HG02610 (cell line): ENCODE measurements at regions not wholly inside any gene's neighbourhood (a gene's known extent, or its start where the extent isn't known, plus 50 kb on each side); places are given as distances from the start of the nearest gene placed in this dataset.
"Not testable (repeated sequence)": the region's sequence is repeated elsewhere in the genome, so short reads cannot be mapped to it uniquely, and the experiment has no call there.

Experiments
- ATAC-seq: cut with Tn5 transposase; IDR thresholded peaks from one replicate; pipeline ENCODE4 v1.9.1; 2021; ENCODE audit warnings: mild to moderate bottlenecking, moderate library complexity; ENCODE audit not compliant: unreplicated experiment

GRCh38 chr3:110293660-110294059, 778.0 kb upstream of the NECTIN3 start:
- no peak for ATAC-seq

- no peak for ATAC-seq
These were observed 774.7 kb upstream of the NECTIN3 start for GRCh38 chr3:110296885-110297284.

GRCh38 chr3:110301781-110302180, 769.8 kb upstream of the NECTIN3 start:
- no peak for ATAC-seq

- ATAC-seq, result no peak
These were observed 764.4 kb upstream of the NECTIN3 start for GRCh38 chr3:110307065-110307809.

- no peak for ATAC-seq
These were observed 760.1 kb upstream of the NECTIN3 start for GRCh38 chr3:110311541-110311940.

GRCh38 chr3:110314512-110315114, 757.0 kb upstream of the NECTIN3 start:
- ATAC-seq, result peak; percentile 93

- no peak for ATAC-seq
These were observed 753.5 kb upstream of the NECTIN3 start for GRCh38 chr3:110318108-110318507.

- ATAC-seq, result no peak
These were observed 748.3 kb upstream of the NECTIN3 start for GRCh38 chr3:110323349-110323748.

- ATAC-seq, result no peak
These were observed 747.4 kb upstream of the NECTIN3 start for GRCh38 chr3:110324171-110324705.

- no peak for ATAC-seq
These were observed 743.7 kb upstream of the NECTIN3 start for GRCh38 chr3:110327870-110328269.

- not testable (repeated sequence) for ATAC-seq
These were observed 740.1 kb upstream of the NECTIN3 start for GRCh38 chr3:110331562-110331961.

GRCh38 chr3:110332629-110333028, 739.0 kb upstream of the NECTIN3 start:
- ATAC-seq, result no peak

GRCh38 chr3:110341047-110341446, 730.6 kb upstream of the NECTIN3 start:
- no peak for ATAC-seq

GRCh38 chr3:110343376-110343775, 728.2 kb upstream of the NECTIN3 start:
- ATAC-seq, result no peak

- peak; percentile 85 for ATAC-seq
These were observed 727.7 kb upstream of the NECTIN3 start for GRCh38 chr3:110343945-110344344.

GRCh38 chr3:110344487-110344886, 727.1 kb upstream of the NECTIN3 start:
- ATAC-seq, result no peak

GRCh38 chr3:110344897-110345767, 726.5 kb upstream of the NECTIN3 start:
- ATAC-seq, result peak; percentile 42

- no peak for ATAC-seq
These were observed 722.3 kb upstream of the NECTIN3 start for GRCh38 chr3:110349295-110349694.

GRCh38 chr3:110352841-110353604, 718.6 kb upstream of the NECTIN3 start:
- no peak for ATAC-seq

- no peak for ATAC-seq
These were observed 708.9 kb upstream of the NECTIN3 start for GRCh38 chr3:110362751-110363150.

- not testable (repeated sequence) for ATAC-seq
These were observed 704.3 kb upstream of the NECTIN3 start for GRCh38 chr3:110367289-110367688.
